ENCODE measurements at regions not wholly inside any gene's neighbourhood (a gene's known extent, or its start where the extent isn't known, plus 50 kb on each side); places are given as distances from the start of the nearest gene placed in this dataset.
A peak's percentile ranks its signal among the peaks of the same experiment; 100 is the strongest.
"Not testable (repeated sequence)": the region's sequence is repeated elsewhere in the genome, so short reads cannot be mapped to it uniquely, and the experiment has no call there.

GRCh38 chr18:10141559-10141958, 227.7 kb downstream of the VAPA start:
- DNase-seq (ENCODE audit: low read depth): no peak

GRCh38 chr18:10142056-10142455, 228.2 kb downstream of the VAPA start:
- no peak for DNase-seq (ENCODE audit: low read depth)

DNA sequence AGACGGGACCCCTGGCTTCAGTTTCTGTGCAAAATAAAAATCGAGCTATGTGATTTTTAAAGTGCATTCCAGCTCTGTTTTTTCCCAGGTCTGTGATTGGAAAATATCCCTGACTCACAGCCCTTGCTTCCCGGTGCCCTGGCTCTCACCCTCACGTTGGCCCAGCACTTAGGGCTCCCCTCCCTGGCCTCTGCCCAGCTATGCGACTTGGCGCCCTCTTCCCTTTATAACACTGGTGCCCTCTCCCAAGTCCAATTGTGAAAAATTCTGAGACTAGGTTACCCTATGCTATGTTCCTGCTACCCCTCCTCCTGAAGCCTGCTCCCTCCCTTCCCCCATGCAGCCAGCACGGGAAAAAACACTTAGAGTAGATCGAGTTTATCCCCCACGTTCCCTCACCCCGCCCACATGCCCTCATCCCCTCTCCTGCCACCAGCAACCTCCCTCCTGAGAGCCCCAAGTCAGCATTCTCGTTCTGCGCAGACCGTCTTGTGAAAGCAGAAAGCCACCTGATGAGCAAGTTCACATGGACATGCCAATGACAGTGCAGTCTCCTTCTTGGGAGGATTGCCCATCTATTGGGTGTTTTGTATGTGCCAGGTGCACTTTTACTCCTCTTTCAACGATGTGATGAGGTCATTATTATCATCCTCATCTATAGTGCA, 228.8 kb downstream of the VAPA start:
- DNase-seq (ENCODE audit: low read depth): peak; percentile 84

DNA sequence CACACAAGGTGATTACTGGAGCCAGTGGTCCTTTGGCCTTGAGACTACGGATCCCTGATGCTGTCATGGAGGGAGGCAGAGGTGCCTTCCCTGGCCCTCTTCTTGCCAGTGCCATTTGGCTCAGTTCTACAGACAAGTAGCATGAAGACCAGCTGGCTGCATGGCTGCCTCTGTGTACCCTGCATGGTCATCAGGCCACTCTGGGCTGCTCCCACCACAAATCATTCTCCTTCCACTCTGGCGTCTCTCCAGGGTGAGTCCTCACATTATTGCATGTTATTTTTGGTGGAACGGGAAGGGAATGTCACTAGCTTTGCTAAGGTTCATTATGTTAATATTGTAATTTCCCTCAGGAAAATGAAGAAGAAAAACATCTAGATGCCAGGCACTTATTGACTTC, 229.8 kb downstream of the VAPA start:
- peak; percentile 73 for DNase-seq (ENCODE audit: low read depth)

GRCh38 chr18:10145546-10145945, 231.7 kb downstream of the VAPA start:
- DNase-seq (ENCODE audit: low read depth): no peak

- no peak for DNase-seq (ENCODE audit: low read depth)
Observed at GRCh38 chr18:10147226-10147625, 233.4 kb downstream of the VAPA start.

GRCh38 chr18:10147752-10148151, 233.9 kb downstream of the VAPA start:
- DNase-seq (ENCODE audit: low read depth): no peak

DNA sequence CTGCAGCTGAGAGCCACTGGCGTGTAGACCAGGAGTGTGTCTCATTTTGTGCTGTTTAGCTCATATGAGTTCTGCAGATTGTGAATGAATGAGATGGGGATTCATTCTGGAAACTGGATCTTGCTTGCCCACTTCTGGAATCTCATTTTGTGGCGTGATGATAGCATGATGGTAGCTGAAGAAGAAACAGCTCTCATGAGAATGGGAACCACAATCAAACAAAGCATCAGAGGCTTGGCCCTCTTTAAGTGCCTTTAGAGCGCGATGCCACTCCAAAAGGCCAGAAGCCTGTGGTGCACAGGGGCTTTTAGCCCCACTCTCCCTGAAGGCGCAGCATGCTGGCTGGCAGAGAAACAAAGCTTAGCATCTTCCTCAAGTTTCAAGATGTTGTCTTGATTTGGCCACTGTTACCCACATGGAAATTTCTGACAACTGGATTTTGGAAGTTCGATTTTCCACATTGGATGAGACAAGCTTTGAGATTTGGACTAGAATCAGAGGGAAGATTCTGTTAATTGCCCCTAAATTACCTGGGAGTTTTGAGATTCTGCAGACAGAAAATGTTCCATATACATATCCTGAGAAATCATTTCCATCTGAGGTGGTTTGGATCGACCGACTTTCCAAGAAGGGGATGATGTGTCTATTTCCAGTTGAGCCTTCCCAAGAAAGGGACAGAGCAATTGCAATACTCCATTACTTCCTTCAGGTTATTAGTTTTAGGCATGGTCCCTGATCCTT, 234.5 kb downstream of the VAPA start:
- no peak for DNase-seq (ENCODE audit: low read depth)

- no peak for DNase-seq (ENCODE audit: low read depth)
Observed at GRCh38 chr18:10149768-10150556, 236.1 kb downstream of the VAPA start.

DNA sequence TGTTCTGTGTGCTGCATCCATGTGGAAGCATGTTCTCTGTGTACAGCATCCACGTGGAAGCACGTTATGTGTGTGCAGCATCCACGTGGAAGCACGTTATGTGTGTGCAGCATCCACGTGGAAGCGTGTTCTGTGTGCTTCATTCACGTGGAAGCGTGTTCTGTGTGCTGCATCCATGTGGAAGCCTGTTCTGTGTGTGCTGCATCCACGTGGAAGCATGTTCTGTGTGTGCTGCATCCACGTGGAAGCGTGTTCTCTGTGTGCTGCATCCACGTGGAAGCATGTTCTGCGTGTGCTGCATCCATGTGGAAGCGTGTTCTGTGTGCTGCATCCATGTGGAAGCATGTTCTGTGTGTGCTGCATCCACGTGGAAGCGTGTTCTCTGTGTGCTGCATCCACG, 236.8 kb downstream of the VAPA start:
- not testable (repeated sequence) for DNase-seq (ENCODE audit: low read depth)

DNA sequence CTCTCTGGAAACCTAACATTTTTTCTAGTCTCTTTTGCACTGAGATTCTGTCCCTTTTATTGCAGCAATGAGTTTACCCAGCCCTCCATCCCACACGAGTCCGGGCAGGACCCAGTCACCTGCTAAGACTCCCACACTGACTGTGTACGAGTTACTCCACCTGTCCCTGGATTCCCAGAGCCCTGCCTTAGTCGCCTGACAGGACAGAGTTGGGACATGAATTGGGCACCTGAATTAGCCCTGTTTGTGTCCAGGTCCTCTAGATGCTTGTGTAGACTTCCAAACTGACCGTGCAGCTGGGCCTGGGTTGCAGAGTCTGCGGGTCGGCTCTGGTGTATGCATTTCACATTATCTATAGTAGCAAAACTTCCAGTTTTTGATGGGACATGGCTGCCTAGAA, 238.7 kb downstream of the VAPA start:
- no peak for DNase-seq (ENCODE audit: low read depth)

GRCh38 chr18:10153924-10154752, 240.3 kb downstream of the VAPA start:
- no peak for DNase-seq (ENCODE audit: low read depth)

DNA sequence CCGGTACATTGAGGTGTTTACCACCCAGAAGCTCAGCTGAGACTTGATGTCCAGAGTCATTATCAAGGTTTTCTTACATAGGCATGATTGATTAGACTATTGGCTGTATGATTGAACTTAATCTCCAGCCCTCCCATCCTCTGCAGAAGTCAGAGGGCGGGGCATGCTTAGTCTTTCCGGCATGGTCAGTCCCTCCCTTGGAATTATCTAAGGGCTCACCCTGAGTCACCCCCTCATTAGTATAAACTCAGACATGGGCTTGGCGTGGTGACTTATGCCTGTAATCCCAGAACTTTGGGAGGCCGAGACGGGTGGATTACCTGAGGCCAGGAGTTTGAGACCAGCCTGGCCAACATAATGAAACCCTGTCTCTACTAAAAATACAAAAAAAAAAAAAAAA, 243.9 kb downstream of the VAPA start:
- DNase-seq (ENCODE audit: low read depth): no peak

GRCh38 chr18:10160251-10160650, 246.4 kb downstream of the VAPA start:
- no peak for DNase-seq (ENCODE audit: low read depth)

DNA sequence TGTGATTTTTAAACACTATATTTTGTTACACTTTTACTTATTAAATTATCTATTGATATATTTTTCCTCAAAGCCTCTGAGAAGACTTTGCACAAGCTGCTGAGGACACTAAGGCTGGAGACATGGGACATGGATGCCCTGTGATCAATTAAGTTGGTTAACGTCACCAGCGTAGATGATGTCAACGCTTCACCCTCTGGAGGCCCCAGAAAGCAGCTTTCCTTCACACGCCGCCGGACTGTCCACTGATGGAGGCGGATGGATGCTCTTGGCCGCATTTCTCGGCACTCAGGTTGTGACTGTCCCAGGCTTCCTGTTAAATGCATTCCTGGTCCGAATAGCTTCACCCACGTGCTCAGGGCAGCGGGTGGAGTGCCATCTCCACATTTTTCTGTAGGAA, 247.5 kb downstream of the VAPA start:
- no peak for DNase-seq (ENCODE audit: low read depth)

GRCh38 chr18:10162340-10162739, 248.5 kb downstream of the VAPA start:
- no peak for DNase-seq (ENCODE audit: low read depth)

- DNase-seq (ENCODE audit: low read depth): no peak
Observed at GRCh38 chr18:10164271-10165071, 250.7 kb downstream of the VAPA start.

DNA sequence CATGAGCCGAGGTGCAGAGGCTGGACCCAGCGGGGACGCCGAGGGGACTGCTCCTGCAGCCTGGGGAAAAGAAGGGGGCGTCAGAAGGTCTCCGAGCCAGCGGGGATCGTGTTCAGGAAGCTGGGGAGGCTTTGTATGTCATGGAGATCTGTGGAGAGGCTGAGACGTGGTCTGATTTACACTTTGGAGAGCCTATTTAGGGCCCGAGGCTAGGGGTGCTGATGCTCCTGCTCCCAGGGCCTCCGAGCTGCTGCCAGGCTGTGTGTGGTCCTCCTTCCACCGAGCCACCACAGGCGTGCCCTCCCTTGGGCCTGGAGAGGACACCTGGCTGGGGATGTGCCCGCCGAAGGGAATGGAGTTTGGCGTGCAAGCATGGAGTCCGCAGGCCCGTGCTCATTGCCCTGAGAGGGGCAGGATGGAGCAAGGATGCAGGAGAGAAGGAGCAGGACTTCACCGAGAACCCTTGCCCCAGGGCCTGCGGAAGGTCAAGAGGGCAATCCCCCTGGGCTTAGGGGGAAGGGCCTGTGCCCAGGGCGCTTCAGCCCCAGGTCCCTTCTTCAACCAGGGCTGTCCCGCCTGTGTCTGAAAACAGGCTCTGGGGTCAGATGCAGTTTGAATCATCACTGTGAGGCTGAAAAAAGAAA, 252.5 kb downstream of the VAPA start:
- DNase-seq (ENCODE audit: low read depth): no peak

GRCh38 chr18:10167759-10168158, 253.9 kb downstream of the VAPA start:
- no peak for DNase-seq (ENCODE audit: low read depth)

DNA sequence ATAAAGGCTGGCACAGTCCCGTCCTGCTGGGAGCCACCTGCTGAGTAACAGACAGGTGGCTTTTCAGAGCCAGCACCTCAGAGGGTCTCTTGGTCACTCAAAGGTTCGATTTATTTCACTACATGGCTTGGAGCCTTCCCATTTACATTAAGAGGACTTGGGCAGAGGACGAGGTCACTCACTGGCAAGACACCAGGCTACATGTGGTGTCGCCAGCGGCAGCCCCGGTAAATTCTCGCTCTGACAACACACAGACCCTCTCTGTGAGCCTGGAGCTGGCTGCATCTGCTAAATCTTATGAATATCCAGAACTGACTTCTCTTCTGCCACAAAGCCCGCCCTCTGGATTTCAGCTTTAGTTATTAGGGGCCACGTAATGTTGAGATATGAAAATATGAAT, 254.7 kb downstream of the VAPA start:
- no peak for DNase-seq (ENCODE audit: low read depth)

- DNase-seq (ENCODE audit: low read depth): peak; percentile 90
Observed at GRCh38 chr18:10169064-10169562, 255.3 kb downstream of the VAPA start.
